IMR-90 (cell line): ENCODE measurements at regions not wholly inside any gene's neighbourhood (a gene's known extent, or its start where the extent isn't known, plus 50 kb on each side); places are given as distances from the start of the nearest gene placed in this dataset.

Experiments used
- ATAC-seq: fragments of 200-7000 bp; cut with Tn5 transposase; 2 replicates; pipeline ENCODE4 v1.9.1; 2020; ENCODE audit warnings: low read depth, mild to moderate bottlenecking, moderate library complexity
- BruUV-seq: library from RNA; stranded (reverse); fragments of 400-500 nt; replicated peaks from 2 replicates; lab custom pipeline; 2021; lab: Mats Ljungman, UMichigan
- CTCF ChIA-PET: fragments of 300-600 bp; formaldehyde crosslinking; extraction: SDS; loops from one replicate; lab custom pipeline; 2021; ENCODE audit warnings: antibody characterized with exemption; lab: Yijun Ruan, JAX
- POLR2A ChIA-PET: fragments of 300-600 bp; sonication (Branson Sonifier 250); formaldehyde crosslinking; loops from one replicate; lab custom pipeline; 2022; ENCODE audit warnings: antibody characterized with exemption; ENCODE audit not compliant: unreplicated experiment; lab: Charles Lee
- DNase-seq: peaks from one replicate; pipeline ENCODE4 v3.0.0; 2013
- H2AFZ ChIP-seq: replicated peaks from 2 replicates; pipeline ENCODE3; 2013; ENCODE audit warnings: low read length, mild to moderate bottlenecking; ENCODE audit not compliant: poor library complexity
- H2AK5ac ChIP-seq: 2 replicates; pipeline ENCODE4 v1.6.1; 2013; ENCODE audit warnings: low read depth, low read length, inconsistent platforms
- H2AK9ac ChIP-seq: replicated peaks from 2 replicates; pipeline ENCODE3; 2013; ENCODE audit warnings: mild to moderate bottlenecking, low read depth, low read length, moderate library complexity; ENCODE audit not compliant: poor library complexity
- H2BK120ac ChIP-seq: 2 replicates; pipeline ENCODE4 v1.6.1; 2013; ENCODE audit warnings: low read depth, low read length, inconsistent platforms
- H2BK15ac ChIP-seq: 3 replicates; pipeline ENCODE4 v1.6.1; 2013; ENCODE audit warnings: low read depth, low read length, inconsistent platforms
- H2BK20ac ChIP-seq: 2 replicates; pipeline ENCODE4 v1.6.1; 2013; ENCODE audit warnings: low read depth, mild to moderate bottlenecking, inconsistent platforms, low read length, moderate library complexity
- H2BK5ac ChIP-seq: 2 replicates; pipeline ENCODE4 v1.6.1; 2013; ENCODE audit warnings: mild to moderate bottlenecking, low read depth, low read length, inconsistent platforms; ENCODE audit not compliant: poor library complexity, severe bottlenecking
- H3K14ac ChIP-seq: replicated peaks from 2 replicates; pipeline ENCODE4 v1.6.1; 2013; ENCODE audit warnings: low read depth, low read length, inconsistent platforms
- H3K18ac ChIP-seq: 2 replicates; pipeline ENCODE4 v1.6.1; 2013; ENCODE audit warnings: low read depth, low read length, control low read depth
- H3K23ac ChIP-seq: 2 replicates; pipeline ENCODE4 v1.6.1; 2013; ENCODE audit warnings: low read depth, low read length, inconsistent platforms
- H3K27ac ChIP-seq: 2 replicates; pipeline ENCODE4 v1.5.1; 2013; ENCODE audit warnings: mild to moderate bottlenecking, control low read depth, low read length; ENCODE audit not compliant: insufficient read depth
- H3K27me3 ChIP-seq: 2 replicates; pipeline ENCODE4 v1.6.1; 2013; ENCODE audit warnings: low read length; ENCODE audit not compliant: control insufficient read depth, insufficient read depth
- H3K36me3 ChIP-seq: 2 replicates; pipeline ENCODE4 v1.6.1; 2013; ENCODE audit warnings: low read length, mixed read lengths; ENCODE audit not compliant: control insufficient read depth, insufficient read depth
- H3K4ac ChIP-seq: 2 replicates; pipeline ENCODE4 v1.6.1; 2013; ENCODE audit warnings: low read depth, low read length, inconsistent platforms
- H3K4me1 ChIP-seq: 2 replicates; pipeline ENCODE4 v1.6.1; 2013; ENCODE audit warnings: low read length, mixed read lengths; ENCODE audit not compliant: control insufficient read depth, insufficient read depth
- H3K4me2 ChIP-seq: 2 replicates; pipeline ENCODE4 v1.6.1; 2013; ENCODE audit warnings: low read depth, mild to moderate bottlenecking, control low read depth, low read length, moderate library complexity
- H3K4me3 ChIP-seq: 2 replicates; pipeline ENCODE4 v1.5.1; 2013; ENCODE audit warnings: low read depth, mild to moderate bottlenecking, control low read depth, low read length, moderate library complexity; ENCODE audit not compliant: insufficient read depth
- H3K56ac ChIP-seq: 2 replicates; pipeline ENCODE4 v1.6.1; 2013; ENCODE audit warnings: low read length, inconsistent platforms; ENCODE audit not compliant: insufficient read depth; ENCODE audit errors: extremely low read depth
- H3K79me1 ChIP-seq, 2 experiments: 2 replicates each; pipeline ENCODE4 v1.6.1; 2013; ENCODE audit warnings: low read length in 2 of 2, inconsistent platforms in 1 of 2, low read depth in 1 of 2
- H3K9ac ChIP-seq: 2 replicates; pipeline ENCODE4 v1.6.1; 2013; ENCODE audit warnings: low read depth, low read length, control low read depth
- H3K9me1 ChIP-seq: 2 replicates; pipeline ENCODE4 v1.6.1; 2013; ENCODE audit warnings: low read length, inconsistent platforms; ENCODE audit not compliant: insufficient read depth
- H3K9me3 ChIP-seq: 2 replicates; pipeline ENCODE4 v1.6.1; 2013; ENCODE audit warnings: low read length; ENCODE audit not compliant: control insufficient read depth, insufficient read depth
- H4K20me1 ChIP-seq: 2 replicates; pipeline ENCODE4 v1.6.1; 2013; ENCODE audit warnings: low read length, inconsistent platforms; ENCODE audit not compliant: insufficient read depth
- H4K5ac ChIP-seq: 2 replicates; pipeline ENCODE4 v1.6.1; 2013; ENCODE audit warnings: mild to moderate bottlenecking, low read depth, low read length, control low read depth
- H4K8ac ChIP-seq, 2 experiments: 2 replicates each; pipeline ENCODE4 v1.6.1; 2013; ENCODE audit warnings: low read depth in 2 of 2, low read length in 2 of 2, control low read depth in 1 of 2, inconsistent platforms in 1 of 2
- H4K91ac ChIP-seq: 2 replicates; pipeline ENCODE4 v1.6.1; 2013; ENCODE audit warnings: low read depth, low read length, inconsistent platforms; ENCODE audit not compliant: insufficient read depth
- BHLHE40 ChIP-seq: fragments of 150-350 bp; IDR thresholded peaks from 2 replicates; pipeline ENCODE4 v1.6.1; 2016; ENCODE audit warnings: mild to moderate bottlenecking, low read depth, low read length
- CEBPB ChIP-seq: IDR thresholded peaks from 2 replicates; pipeline ENCODE4 v1.6.1; 2012; ENCODE audit warnings: low read depth, low read length, improper control_type of control experiment
- CHD1 ChIP-seq: IDR thresholded peaks from 2 replicates; pipeline ENCODE4 v1.6.1; 2012; ENCODE audit warnings: low read depth, low read length, improper control_type of control experiment
- CTCF ChIP-seq: conservative IDR thresholded peaks from 2 replicates; pipeline ENCODE4 v1.5.1; 2012; ENCODE audit warnings: mild to moderate bottlenecking, low read depth, low read length, improper control_type of control experiment
- ELK1 ChIP-seq: fragments of 150-350 bp; IDR thresholded peaks from 2 replicates; pipeline ENCODE4 v1.6.1; 2016; ENCODE audit warnings: low read depth, mild to moderate bottlenecking, low read length, moderate library complexity, borderline replicate concordance
- MAFK ChIP-seq: IDR thresholded peaks from 2 replicates; pipeline ENCODE4 v1.6.1; 2012; ENCODE audit warnings: low read depth, low read length, improper control_type of control experiment
- MAZ ChIP-seq: IDR thresholded peaks from 2 replicates; pipeline ENCODE4 v1.6.1; 2012; ENCODE audit warnings: low read depth, mild to moderate bottlenecking, low read length, improper control_type of control experiment, moderate library complexity, borderline replicate concordance
- MXI1 ChIP-seq: IDR thresholded peaks from 2 replicates; pipeline ENCODE4 v1.6.1; 2012; ENCODE audit warnings: low read depth, mild to moderate bottlenecking, low read length, moderate library complexity, borderline replicate concordance
- NFE2L2 ChIP-seq: fragments of 150-350 bp; IDR thresholded peaks from 2 replicates; pipeline ENCODE4 v1.6.1; 2016; ENCODE audit warnings: low read depth, mild to moderate bottlenecking, low read length
- RAD21 ChIP-seq: IDR thresholded peaks from 2 replicates; pipeline ENCODE4 v1.6.1; 2012; ENCODE audit warnings: low read length, improper control_type of control experiment
- RFX5 ChIP-seq: IDR thresholded peaks from 2 replicates; pipeline ENCODE4 v1.8.0; 2012; ENCODE audit warnings: low read depth, mild to moderate bottlenecking, low read length, moderate library complexity
- SMC3 ChIP-seq: fragments of 150-350 bp; IDR thresholded peaks from 2 replicates; pipeline ENCODE4 v1.6.1; 2016; ENCODE audit warnings: low read depth, mild to moderate bottlenecking, antibody characterized with exemption, low read length, moderate library complexity
- WGBS, 2 experiments: methylation state at CpG; one replicate each; pipeline versions ENCODE4 v1.1.5 to v1.1.7; 2013; ENCODE audit warnings: missing lambda C conversion rate in 2 of 2; ENCODE audit not compliant: insufficient read length in 1 of 2; ENCODE audit errors: extremely low coverage in 2 of 2; 5-methylcytosine and 5-hydroxymethylcytosine counted together
- dilution Hi-C: fragments of 300-500 bp; cut with HindIII; formaldehyde crosslinking; loops from one replicate; pipeline ENCODE4 v1.14.3; 2018; ENCODE audit warnings: low sequenced_read_pairs; ENCODE audit not compliant: unreplicated experiment
- in situ Hi-C: fragments of 300-500 bp; cut with MboI; formaldehyde crosslinking; loops from 3 replicates; pipeline ENCODE4 v1.14.3; 2019; ENCODE audit warnings: low sequenced_read_pairs, inconsistent platforms, mixed read lengths
- intact Hi-C: fragments of 100-400 bp; cut with micrococcal nuclease; formaldehyde crosslinking; loops from 2 replicates; pipeline ENCODE4 v1.10.0; 2022

DNA sequence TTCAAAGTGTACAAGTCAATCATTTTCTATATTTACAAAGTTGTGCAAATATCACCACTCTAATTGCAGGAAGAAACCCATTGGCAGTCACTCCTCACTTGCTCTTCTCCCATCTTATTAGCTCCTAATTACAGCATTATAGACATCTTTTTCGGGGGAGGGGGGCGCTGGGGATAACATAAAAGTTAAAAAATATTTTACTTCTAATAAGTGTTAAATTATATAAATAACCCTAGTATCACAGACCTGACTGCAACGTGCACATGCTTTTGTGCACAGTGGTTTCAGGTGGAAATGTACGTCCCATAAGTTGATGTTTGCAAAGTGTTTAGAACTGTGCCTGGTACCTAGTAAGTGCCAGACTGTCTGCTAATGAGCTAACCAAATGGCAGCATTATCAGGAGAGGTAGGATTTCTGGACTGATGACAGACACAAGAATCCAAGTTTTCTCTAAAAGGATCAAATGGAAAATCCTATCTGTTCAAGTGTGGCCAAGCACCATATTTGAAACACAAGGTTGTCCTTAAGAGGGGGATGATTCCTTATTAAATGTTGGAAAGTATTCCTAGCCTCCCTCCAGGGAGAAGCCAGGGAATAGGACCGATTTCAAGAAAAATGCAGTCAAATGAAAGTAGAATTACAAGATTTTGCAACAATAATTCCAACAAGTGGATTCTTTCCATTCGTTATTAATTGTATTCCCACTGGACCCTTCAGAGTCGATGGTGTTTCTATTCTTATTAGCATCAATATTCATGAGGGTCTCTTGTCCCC, 70.0 kb downstream of the ACKR3 start:
- Histone ChIP-seq H3K27ac (no peak overlapping the region), H3K4me2 (no peak overlapping the region), H4K91ac (no peak overlapping the region), H2AK5ac (no peak overlapping the region), H4K20me1 (no peaks in the 10 kb centered on the region), H3K36me3 (no peaks in the 10 kb centered on the region), H4K8ac (no peak overlapping the region), H2BK5ac (no peak overlapping the region), H4K5ac (no peak overlapping the region), H2BK120ac (no peak overlapping the region), H3K18ac (no peak overlapping the region), H2BK15ac (no peak overlapping the region), H3K9ac (no peak overlapping the region), H3K79me1 (no peaks in the 10 kb centered on the region), H3K4ac (no peak overlapping the region), H3K4me3 (no peak overlapping the region), H2BK20ac (no peak overlapping the region), H3K9me3 (peaks cover 12% of the 10 kb centered on the region; the same call in 1 of the 2 replicates), H2AK9ac (no peak overlapping the region), H2AFZ (no peak overlapping the region), H3K27me3 (no peaks in the 10 kb centered on the region), H3K56ac (no peak overlapping the region), H3K14ac (no peak overlapping the region), H3K4me1 (peaks cover 9% of the 10 kb centered on the region), H3K23ac (no peak overlapping the region), H3K9me1 (no peaks in the 10 kb centered on the region)
- no TSS peak for BruUV-seq
- TF ChIP-seq MAFK (no peak), NFE2L2 (no peak), SMC3 (no peak), MXI1 (no peak), BHLHE40 (no peak), CTCF (no peak), RFX5 (no peak), MAZ (no peak), CHD1 (no peak), RAD21 (no peak), CEBPB (no peak), ELK1 (no peak)
- ChIA-PET CTCF (interaction anchor here (0.5 kb wide), 1 partner anchor 12 kb away, joined by 3 read pairs; no protein-coding TSS in a partner anchor), POLR2A (no interaction called here)
- intact Hi-C loops (no loop called here), in situ Hi-C loops (no loop called here), dilution Hi-C loops (no loop called here)
- WGBS, 2 experiments, result 67% methylated on average over 1 of the region's 7 CpGs; no CpG with 5 or more reads in 1 of the 2 experiments
- DNase-seq, result no peak
- no peak for ATAC-seq
